Fibroblast of pulmonary artery (primary cell): ENCODE measurements at regions not wholly inside any gene's neighbourhood (a gene's known extent, or its start where the extent isn't known, plus 50 kb on each side); places are given as distances from the start of the nearest gene placed in this dataset.

Source experiments
- DNase-seq: peaks from one replicate; pipeline ENCODE4 v3.0.0-alpha.2; 2010; ENCODE audit warnings: low read depth
- H3K4me3 ChIP-seq: replicated peaks from 2 replicates; pipeline ENCODE4 v1.5.1; 2011; ENCODE audit warnings: low read depth, mild to moderate bottlenecking, control low read depth, low read length, moderate library complexity
- CTCF ChIP-seq: IDR thresholded peaks from 2 replicates; pipeline ENCODE4 v1.5.1; 2011; ENCODE audit warnings: mild to moderate bottlenecking, control low read depth, low read length, inconsistent platforms; ENCODE audit errors: missing control alignments

DNA sequence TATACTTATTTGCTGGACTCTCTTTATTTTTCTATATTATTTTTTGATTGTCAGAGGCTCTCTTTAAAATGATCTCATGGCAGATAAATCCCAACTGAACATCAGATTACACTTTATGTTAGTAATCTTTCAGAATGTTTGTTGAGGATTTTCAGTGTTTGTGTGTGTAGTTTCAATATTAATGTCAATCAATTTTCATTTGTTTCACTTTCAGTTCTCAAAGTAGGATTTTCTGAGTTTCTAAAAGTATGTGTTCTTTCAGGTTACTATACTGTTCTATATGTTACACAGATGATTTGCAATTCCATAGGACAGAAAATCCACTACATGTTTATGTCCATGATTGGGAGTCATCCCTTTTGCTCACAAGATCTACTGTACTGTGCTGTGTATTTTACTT, 311.9 kb upstream of the POT1 start:
- no peak overlapping the region for H3K4me3 ChIP-seq
- TF ChIP-seq CTCF: no peak
- no peak for DNase-seq

DNA sequence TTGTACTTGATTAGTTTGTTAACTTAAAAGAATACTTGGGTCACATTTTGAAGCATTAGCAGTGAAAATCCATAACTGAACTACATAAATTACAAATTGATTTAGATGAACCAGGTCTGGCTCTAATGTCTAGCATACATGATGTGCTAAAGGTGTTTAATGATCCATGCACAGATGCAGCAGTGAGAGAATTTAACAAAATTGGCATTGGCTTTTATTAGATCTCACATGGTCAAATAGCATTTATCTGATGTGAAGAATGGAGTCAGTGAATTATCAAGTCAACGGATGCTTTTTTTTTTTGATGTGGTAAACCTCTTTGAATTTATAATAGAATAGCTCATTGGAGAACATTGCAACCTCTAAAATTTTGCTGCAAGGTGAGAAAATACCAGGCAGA, 293.0 kb upstream of the POT1 start:
- no peak for DNase-seq
- no peak overlapping the region for H3K4me3 ChIP-seq
- no peak for TF ChIP-seq CTCF

- DNase-seq: no peak
- TF ChIP-seq CTCF: no peak
- no peak overlapping the region for H3K4me3 ChIP-seq
Measured at GRCh38 chr7:125218076-125218475, 288.5 kb upstream of the POT1 start.

DNA sequence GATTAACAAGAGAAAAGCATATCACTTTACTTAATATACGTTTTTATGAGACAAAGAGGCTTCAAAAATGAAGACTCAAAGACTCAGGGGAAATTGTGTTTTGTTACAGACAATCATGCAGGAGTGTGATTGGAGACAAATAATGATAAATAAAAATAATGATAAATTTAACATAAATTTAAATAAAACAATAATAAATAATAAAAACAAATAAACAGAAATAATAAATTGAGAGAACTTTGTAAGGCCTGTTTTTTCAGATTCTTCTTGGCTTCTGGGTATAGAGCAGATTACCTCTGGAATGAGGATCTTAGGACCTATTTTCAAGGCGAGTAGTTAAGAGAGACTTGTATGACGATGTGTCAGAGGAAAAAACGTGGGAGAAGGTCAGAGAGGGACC, 271.4 kb upstream of the POT1 start:
- no peak for TF ChIP-seq CTCF
- H3K4me3 ChIP-seq: no peak overlapping the region
- no peak for DNase-seq

DNA sequence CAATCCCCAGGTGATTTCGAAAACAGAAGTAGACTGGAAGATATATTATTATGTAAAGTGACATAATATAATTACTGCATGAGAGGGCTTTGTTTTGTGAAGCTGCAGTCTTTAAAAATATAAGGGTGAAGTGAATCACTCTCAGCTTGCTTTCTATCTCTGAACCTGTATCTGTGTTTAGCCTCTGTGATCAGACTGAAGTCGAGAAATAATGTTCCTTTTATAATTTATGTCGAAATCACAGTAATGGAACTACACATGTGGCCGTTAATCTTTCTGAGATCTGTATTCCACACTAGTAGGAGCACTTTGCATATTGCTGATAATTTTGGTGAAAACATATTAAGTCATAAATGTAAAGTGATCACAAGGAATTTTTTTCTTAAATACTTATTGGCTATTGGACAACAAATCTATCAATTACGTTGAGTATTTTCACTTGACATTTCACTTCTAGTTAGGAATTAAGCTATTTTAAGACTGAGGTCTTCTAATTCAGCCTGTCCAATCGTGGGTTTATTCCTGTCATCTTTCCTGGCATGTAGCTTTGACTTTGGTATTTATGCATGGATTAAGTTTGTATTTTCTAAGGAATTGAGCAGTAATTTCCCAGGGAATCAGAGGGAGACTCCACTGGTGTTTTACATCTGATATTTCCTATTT, 268.2 kb upstream of the POT1 start:
- no peak overlapping the region for H3K4me3 ChIP-seq
- no peak for TF ChIP-seq CTCF
- DNase-seq: no peak

DNA sequence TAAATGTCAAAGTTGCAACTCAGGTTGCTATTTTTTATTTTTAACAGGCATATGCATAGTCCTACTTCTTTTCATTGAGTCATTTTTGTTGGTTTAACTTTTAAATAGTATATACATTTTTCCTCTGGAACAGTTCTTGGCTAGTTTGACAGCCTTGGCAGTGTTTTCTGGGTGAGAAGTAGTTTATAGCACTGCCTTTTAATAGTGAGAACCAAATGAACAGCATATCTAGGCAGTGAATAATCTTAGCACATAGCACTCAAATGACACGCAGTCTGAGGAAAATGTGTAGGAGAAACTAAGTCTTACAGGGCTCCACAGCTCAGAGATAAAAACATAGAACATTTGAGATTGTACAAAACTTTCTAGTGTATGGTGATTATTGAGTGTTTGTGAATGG, 265.5 kb upstream of the POT1 start:
- H3K4me3 ChIP-seq: no peak overlapping the region
- DNase-seq: peak; percentile 21
- no peak for TF ChIP-seq CTCF

DNA sequence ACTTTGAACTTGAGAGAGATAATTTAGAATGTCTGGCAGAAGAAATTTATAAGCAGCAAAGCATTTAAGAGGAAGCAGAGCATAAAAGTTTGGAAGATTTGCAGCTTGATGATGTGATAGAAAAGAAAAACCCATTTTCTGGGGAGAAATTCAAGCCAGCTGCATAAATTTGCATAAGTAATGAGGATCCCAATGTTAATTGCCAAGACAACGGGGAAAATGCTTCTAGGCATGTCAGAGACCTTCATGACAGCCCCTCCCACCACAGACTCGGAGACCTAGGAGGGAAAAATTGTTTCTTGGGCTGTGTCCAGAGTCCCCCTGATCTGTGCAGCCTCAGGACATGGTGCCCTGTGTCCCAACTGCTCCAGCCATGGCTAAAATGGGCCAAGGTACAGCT, 263.6 kb upstream of the POT1 start:
- DNase-seq: no peak
- no peak overlapping the region for H3K4me3 ChIP-seq
- no peak for TF ChIP-seq CTCF
